HG02642 (cell line): ENCODE measurements at regions not wholly inside any gene's neighbourhood (a gene's known extent, or its start where the extent isn't known, plus 50 kb on each side); places are given as distances from the start of the nearest gene placed in this dataset.
A peak's percentile ranks its signal among the peaks of the same experiment; 100 is the strongest.

ENCODE experiments used
- ATAC-seq: cut with Tn5 transposase; IDR thresholded peaks from one replicate; pipeline ENCODE4 v1.9.1; 2021; ENCODE audit warnings: mild to moderate bottlenecking; ENCODE audit not compliant: unreplicated experiment, poor library complexity

DNA sequence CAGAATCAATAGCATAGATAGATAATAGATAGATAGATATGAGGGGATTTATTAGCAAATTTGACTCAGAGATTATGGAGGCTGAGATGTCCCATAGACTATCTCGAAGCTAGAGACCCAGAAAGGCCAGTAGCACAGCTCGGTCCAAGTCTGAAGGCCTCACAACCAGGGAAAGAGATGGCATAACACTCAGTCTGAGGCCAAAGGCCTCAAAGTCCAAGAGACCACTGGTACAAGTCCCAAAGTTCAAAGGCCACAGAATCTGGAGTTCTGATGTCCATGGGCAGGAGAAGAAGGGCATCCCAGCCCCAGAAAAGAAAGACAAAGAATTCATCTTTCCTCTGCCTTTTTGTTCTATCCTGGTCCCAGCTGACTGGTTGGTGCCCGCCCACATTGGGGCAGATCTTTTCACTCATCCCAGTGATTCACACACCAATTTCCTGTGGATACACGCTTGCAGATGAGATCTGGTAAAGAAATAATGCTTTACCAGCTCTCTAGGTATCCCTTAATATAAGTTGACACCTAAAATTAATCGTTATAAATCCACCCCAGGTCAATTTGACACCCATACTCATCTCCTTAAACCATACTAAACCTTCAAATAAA, 127.8 kb upstream of the FBN2 start:
- no peak for ATAC-seq

DNA sequence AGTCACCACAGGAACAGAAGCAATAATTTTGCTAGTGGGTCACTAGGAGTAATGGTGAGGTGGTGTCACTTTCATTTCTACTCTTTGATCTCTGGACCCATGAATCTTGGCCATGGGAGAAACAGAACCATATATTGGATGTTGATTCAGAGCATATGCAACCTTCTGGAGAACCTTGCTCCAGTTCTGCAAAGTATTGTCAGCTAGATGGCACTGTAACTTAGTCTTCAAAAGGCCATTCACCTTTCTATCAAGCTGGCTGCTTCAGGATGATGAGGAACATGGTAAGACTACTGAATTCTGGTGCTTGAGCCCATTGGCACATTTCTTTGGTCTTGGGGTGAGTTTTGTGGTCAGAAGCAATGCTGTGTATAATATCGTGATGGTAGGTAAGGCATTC, 129.1 kb upstream of the FBN2 start:
- no peak for ATAC-seq

DNA sequence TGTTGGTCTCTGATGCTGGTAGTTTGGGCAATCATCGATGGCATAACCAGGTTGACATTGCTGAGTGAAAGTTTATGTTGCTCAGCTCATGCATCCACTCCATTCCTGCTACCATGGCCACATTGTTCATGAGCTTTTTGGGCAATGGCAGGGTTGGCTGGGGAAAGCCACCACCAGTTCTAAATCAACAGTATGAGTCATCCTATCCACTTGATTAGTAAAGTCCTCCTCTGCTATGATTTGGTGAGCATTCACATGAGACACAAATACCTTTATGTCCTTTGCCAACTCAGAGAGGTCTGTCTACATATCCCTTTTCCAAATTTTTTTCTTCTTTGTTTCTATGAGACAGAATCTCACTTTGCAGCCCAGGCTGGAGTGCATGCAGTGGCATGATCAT, 129.7 kb upstream of the FBN2 start:
- no peak for ATAC-seq

DNA sequence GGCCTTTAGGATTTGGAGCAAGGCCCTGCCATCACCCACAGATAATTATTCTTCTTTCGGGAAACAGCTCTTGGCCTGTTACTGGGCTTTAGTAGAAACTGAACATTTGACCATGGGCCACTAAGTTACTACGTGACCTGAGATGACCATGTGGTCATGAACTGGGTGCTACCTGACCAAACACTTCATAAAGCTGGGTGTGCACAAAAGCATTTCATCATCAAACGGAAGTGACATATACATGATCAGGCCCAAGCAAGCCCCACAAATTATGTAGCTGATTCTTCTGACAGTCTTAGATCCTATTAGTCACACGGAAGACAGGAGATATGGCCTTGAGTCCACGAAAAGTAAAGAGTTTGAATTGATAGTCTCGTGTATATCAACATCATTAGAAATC, 130.9 kb upstream of the FBN2 start:
- ATAC-seq: no peak

DNA sequence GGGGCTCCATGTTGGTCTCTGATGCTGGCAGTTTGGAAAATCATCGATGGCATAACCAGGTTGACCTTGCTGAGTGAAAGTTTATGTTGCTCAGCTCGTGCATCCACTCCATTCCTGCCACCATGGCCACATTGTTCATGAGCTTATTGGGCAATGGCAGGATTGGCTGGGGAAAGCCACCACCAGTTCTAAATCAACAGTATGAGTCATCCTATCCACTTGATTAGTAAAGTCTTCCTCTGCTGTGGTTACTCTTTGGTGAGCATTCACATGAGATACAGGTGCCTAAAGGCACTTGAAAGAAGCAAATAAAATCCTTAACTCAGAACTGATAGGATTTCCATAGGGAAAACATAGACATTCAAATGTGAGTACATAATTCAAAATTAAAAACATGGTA, 131.8 kb upstream of the FBN2 start:
- no peak for ATAC-seq

DNA sequence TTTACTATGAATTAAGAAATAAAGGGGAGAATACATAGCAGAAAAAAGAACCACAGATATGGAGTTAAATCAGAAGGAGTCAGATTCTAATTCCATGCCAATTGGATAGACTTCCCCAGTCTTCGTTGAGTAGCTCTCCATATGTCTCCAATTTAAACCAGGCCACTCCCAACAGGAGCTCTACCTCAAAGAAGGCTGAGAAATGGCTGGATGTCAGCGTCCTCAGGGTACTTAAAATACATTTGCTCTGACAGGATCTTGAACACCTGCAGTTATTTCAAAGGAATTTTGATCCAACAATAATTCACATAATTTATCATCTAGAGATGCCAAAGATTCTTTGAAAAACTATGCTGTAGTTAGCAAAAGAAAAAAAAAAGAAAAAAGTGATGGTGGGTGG, 133.9 kb upstream of the FBN2 start:
- no peak for ATAC-seq

DNA sequence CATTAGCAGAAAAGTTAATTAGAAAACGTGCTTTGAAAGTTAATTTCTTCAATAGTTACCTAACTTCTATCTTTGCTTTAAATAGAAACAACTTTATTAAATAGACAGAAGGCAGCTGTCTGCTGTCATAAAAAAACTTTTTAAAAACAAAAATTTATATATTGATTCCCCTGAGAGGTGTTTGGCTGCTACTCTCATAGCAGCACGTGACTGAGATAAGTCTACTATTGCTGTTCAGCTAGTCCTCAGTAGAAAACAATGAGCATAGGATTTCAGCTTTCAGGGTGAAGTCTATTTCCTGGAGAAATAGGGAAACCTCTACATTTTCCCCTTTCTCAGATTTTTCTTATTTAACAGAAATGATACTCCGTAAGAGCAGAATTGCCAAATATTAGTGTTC, 135.0 kb upstream of the FBN2 start:
- ATAC-seq: no peak

DNA sequence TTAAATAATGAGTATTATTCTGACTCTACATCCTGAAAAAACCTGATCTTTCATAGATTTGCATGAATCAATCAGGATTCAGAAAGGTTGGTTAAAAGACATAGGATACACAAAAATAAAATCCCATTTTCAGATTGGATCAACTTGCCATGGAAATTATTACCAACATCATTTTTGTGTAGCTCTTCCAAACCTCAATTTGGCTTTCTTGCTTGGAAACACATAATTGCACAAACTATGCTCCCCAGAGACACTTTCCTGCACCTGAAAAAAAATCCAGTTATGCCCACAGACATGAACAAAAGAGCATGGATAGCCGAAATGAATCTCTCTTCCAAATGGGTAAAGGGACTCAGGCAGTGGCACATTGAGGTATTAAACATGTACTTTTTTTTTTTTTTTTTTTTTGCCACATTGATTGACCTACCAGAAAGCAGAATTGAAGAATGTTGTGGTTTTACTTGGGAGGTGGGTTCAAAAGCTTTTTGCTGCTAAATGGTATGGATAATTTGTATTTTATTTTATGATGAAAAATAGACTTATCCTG, 135.4 kb upstream of the FBN2 start:
- no peak for ATAC-seq

DNA sequence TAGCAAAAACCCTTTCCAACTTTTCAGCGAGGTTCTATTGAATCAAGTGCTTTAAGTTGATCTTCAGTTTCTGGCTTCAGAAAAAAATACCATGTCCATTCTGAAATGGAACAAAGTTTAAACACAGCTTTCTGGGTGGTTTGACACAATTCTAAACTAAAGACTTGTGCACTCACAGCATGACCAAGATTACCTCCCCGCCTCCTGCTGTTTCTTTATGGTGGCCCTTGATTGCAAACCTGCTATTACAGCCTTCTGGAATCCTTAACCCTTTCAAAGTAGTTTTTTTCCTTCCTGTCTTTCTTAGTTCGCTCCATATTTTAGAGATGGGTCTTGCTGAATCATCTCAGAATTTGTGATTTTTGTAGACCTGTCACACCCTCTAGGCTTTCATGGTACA, 135.9 kb upstream of the FBN2 start:
- ATAC-seq: no peak

DNA sequence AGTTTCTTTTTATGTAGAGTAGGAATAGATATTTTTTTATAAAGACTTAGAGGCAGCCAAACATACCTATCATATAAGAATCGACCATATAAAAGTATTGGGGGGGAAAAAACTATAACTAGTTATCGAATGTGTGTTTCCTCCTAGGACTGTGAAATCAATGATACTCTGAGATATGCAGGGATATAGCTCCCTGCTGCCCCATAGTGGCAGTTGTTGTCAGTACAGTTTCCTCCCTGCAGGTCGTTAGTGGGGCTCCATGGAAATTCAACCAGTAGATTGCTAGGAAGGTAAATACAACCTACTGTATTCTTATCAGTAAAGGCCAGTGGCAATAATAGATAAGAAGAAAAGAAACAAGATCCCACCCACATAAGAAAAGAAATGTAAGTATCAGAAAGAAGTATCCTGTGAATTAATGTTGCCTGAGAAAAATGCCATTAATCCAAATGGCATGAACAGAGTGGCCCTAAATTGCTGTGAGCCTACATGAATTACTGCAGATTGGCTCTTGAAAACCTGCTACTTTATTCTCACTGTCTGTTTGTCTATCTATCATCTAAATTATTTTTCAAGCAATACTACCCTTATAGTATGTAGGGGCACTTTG, 136.9 kb upstream of the FBN2 start:
- peak; percentile 98 for ATAC-seq

DNA sequence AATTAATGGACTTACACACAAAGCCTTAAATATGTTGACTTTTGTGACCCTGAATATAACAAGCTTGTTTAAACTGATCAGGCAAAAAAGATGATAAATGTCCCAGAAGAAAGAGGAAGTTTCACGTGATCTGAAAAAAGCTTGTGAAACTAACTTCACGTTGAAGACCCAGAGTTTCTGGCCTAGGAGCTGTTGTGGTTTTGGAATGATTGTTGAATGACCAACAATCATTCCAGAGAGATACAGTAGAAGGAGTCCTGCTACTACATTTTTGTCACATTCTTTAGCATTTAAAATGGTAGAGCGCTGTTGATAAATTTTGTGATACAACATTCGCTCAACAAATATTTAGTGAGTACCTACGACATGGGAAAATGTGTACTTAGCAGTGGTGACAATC, 143.1 kb upstream of the FBN2 start:
- ATAC-seq: no peak

DNA sequence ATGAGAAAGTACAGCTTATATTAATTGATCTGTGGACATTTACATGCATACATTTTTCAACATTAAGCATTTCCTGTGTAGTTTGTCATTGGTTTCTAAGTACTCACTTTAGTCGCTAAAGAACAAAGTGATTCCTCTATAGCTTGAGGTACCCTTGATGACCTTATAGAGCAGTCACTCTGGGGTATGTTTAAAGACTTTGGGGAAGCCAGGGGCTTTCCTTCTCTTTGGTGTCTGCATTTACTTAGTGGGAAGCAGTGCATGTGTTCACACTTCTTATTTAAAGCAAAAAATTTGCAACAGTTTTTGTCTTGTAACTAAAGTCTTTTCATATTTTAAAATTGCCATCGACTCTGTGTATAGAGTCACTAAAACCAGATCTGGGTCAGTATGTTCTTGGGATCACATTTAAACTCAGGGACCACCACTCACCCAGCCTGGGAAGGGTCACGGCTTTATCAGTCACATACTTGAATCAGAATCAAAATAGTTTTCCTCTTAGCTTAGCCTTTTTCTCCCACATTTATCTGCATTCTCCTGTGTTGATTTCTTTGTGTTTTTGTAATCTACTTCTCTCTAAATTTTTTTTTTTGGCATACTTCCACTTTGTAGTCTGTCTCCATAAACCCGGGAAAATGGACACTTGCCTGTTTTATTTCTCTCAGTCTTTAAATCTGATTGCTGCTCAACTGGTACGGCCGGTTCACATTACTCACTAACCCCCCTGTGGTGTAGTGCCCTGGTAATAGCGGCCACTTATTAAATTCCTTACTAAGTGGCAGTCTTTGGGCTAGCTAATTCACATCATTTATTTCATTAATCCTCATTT, 143.9 kb upstream of the FBN2 start:
- no peak for ATAC-seq

DNA sequence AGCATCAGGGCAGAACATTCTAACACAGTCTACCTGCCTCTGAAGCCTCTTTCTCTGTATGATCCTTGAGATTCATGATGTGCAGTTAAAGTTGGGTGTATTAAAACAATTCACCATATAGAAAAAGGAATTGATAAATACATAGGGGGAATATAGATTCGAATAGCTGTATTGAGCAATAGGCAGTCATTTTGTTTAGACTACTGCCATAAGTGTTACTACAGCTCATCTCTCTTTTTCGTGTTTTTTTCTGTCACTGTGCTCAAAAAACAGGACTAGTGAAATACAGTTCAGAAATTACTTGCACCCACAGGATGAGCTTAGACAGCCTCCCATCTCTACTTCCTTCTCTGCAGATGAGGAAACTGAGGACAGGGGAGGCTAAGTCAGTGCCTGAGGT, 144.6 kb upstream of the FBN2 start:
- no peak for ATAC-seq

DNA sequence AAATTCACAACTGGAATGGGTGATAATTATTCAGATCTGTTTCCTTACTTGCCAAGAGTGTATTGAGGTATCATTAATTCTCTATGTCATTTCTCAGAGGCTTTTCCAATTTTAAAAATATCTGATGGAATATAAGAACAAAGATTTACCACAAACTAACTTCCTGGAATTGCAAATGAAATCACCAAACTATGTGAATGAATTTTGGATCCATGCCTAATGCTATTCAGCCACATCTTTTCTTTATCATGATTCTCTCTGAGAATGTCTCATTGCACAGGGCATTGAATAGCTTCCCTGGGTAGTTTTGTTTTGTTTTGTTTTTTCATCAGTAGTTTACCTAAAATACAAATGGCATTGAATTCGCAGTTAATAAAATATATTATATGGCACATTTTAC, 146.9 kb upstream of the FBN2 start:
- ATAC-seq: no peak

DNA sequence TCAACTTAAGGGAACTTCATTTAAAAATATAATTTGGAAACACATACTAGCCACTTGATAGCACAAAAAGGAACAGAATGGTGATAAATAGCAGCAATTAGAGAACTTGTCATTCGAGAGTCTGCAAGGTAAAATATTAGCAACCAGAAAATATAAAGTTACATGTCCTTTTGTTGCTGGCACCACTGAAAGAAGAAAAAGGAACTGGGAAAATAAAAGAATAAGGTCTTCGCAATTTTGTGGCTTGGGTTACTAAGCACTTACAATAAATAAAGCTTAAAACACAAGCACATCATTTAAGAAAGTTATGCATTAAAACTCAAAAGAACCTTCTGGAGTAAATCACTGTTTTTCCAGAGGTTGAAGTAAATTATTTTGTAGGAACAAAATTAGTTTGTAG, 149.9 kb upstream of the FBN2 start:
- ATAC-seq: no peak

DNA sequence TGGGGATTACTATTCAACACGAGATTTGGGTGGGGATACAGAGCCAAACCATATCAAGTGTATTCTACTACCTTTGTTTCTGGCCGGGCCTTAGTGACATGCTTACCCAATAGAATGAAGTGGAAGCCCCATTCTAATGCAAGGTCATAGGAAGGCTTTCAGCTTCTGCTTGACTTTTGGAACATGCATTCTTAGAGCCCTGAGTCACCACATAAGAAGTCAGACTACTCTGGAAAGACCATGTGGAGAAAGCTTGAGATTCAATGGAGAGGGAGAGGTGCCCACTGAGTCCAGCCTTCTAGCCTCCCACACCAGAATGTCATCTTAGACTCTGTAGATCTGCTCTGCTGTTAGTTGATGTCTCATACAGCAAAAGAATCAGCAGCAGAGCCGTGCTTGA, 155.7 kb upstream of the FBN2 start:
- ATAC-seq: no peak

DNA sequence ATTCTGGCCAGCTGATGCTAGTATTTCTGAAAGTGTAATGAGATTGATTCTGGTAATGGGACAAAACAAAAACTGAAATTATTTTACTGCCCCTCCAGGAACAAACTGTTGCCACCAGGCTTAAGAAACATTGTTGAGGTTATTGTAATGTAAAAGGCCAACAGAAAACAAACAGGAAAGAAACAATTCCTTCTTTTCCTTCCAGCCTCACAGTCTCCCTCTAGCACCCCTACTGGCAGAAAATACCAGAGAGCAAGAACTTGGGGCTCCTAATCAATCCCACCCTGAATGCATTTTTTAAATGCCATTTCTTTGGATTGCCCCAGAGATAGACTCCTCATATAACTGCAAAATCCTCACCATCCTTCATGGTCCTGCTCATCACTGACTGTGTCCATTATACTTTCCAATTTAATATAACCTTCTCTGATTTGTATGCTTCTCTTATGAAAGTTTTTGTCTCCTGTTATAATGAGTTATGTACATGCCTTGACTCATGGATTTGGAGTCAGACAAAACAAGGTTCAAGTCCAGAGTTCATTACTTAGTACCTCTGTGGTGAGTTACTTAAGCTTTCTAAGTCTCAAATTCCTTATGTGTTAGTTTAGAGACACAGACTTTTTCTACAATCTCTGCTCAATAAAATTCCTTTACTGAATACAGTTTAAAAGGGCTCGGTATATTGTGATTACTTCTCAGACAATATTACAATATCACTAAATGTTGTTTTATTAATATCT, 157.9 kb upstream of the FBN2 start:
- ATAC-seq: no peak

DNA sequence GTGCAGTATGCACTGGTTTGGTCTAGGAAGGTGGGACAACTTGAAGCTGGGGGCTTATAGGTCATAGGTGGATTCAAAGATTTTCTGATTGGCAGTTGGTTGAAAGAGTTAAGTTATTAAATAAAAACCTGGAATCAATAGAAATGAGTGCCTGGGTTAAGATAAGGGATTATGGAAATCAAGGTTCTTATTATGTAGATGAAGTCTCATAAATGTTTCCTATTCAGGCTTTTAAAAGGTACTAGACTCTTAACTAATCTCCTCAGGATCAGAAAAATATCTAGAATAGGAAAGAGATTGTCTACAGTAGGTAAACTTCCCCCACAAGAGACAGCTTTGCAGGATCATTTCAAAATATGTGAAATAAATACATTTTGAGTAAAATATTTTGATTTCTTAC, 163.3 kb upstream of the FBN2 start:
- ATAC-seq: no peak

DNA sequence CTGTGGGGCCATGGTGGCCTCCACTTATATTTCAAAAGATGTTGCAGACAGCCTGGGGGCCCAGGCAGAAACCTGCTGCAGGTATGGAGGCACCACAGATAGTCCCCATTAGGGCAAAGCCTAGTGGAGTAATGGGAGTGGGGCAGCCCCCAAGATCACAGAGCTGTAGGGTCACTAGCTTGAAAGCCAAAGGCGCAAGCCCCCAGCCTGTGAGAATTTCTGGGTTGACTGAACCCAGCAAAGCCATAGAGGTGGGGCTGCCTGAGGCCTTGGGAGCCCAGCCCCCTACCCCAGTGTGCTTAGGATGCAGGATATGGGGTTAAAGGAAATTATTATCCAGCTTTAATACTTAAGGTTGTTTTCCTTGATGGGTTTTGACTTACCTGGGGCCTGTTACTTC, 165.3 kb upstream of the FBN2 start:
- ATAC-seq: no peak

DNA sequence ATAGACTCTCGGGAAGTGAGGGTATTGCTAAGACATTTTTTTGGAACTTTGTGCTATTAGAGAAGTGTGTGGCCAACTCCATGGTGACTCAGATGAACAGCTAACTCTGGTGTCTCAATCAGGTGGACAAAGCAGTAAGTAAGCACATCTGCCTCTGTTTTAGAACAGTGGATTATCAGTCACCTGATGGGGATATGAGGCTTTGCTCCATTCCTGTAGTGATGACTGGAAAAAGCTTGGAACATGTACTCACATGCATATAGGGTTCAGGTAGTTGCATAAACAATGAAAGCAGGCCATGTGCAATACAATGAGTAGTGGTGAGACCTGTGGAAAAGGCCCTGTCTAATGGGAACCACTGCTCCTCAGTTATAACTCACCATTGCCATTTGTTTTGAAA, 168.2 kb upstream of the FBN2 start:
- no peak for ATAC-seq

DNA sequence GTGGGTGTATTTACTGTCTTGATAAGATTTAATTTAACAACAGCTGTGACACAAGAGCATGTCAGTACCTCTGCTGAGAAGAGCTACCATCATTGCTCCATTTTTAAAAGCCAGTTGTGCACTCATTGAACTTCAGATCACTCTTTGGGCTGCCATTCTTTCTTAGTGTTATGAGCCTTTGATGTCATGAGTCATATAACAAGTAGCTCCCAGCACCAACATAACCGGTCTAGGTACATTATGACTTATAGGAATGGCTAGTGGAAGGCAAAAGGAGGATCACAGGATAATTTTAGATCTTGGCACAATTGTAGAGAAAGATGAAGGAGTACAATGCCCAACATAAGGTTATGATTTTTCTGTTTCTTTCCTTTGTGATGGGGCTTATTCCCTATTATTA, 170.8 kb upstream of the FBN2 start:
- no peak for ATAC-seq
